GM23338 (cell line): ENCODE measurements at regions not wholly inside any gene's neighbourhood (a gene's known extent, or its start where the extent isn't known, plus 50 kb on each side); places are given as distances from the start of the nearest gene placed in this dataset.

Experiments used
- EZH2 ChIP-seq: fragments of 200-600 bp; sonication (generic); IDR thresholded peaks from one replicate; pipeline ENCODE4 v1.8.0; 2017; ENCODE audit warnings: antibody characterized with exemption, mild to moderate bottlenecking, low read depth; ENCODE audit not compliant: unreplicated experiment
- EZH2phosphoT487 ChIP-seq: fragments of 200-600 bp; sonication (generic); IDR thresholded peaks from one replicate; pipeline ENCODE4 v1.8.1; 2018; ENCODE audit warnings: antibody characterized with exemption; ENCODE audit not compliant: unreplicated experiment
- NANOG ChIP-seq: IDR thresholded peaks from 2 replicates; pipeline ENCODE4 v1.6.1; 2016; ENCODE audit warnings: antibody characterized with exemption, borderline replicate concordance
- POLR2AphosphoS5 ChIP-seq: IDR thresholded peaks from 2 replicates; pipeline ENCODE4 v1.6.1; 2016; ENCODE audit warnings: antibody characterized with exemption, low read depth
- TF ChIP-seq, protein P1 (sequence below), 2 experiments: fragments of 200-600 bp in 1 of 2; sonication (generic) in 1 of 2; conservative IDR thresholded peaks; 2 replicates each; pipeline versions ENCODE4 v1.5.1 to v1.6.1; 2016 to 2017; ENCODE audit warnings: antibody characterized with exemption in 2 of 2, low read depth in 2 of 2, mild to moderate bottlenecking in 2 of 2, moderate library complexity in 1 of 2
- TF ChIP-seq, protein P2 (sequence below): IDR thresholded peaks from one replicate; pipeline ENCODE4 v1.6.1; 2018; ENCODE audit warnings: antibody characterized with exemption; ENCODE audit not compliant: unreplicated experiment

- TF ChIP-seq, protein P1, sequence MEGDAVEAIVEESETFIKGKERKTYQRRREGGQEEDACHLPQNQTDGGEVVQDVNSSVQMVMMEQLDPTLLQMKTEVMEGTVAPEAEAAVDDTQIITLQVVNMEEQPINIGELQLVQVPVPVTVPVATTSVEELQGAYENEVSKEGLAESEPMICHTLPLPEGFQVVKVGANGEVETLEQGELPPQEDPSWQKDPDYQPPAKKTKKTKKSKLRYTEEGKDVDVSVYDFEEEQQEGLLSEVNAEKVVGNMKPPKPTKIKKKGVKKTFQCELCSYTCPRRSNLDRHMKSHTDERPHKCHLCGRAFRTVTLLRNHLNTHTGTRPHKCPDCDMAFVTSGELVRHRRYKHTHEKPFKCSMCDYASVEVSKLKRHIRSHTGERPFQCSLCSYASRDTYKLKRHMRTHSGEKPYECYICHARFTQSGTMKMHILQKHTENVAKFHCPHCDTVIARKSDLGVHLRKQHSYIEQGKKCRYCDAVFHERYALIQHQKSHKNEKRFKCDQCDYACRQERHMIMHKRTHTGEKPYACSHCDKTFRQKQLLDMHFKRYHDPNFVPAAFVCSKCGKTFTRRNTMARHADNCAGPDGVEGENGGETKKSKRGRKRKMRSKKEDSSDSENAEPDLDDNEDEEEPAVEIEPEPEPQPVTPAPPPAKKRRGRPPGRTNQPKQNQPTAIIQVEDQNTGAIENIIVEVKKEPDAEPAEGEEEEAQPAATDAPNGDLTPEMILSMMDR (conservative IDR thresholded peaks at IDR 0.05; ENCODE audit: low read depth in 2 of 2) = no peak
- TF ChIP-seq EZH2 (no peak), EZH2phosphoT487 (no peak), POLR2AphosphoS5 (no peak), NANOG (no peak)
- TF ChIP-seq, protein P2, sequence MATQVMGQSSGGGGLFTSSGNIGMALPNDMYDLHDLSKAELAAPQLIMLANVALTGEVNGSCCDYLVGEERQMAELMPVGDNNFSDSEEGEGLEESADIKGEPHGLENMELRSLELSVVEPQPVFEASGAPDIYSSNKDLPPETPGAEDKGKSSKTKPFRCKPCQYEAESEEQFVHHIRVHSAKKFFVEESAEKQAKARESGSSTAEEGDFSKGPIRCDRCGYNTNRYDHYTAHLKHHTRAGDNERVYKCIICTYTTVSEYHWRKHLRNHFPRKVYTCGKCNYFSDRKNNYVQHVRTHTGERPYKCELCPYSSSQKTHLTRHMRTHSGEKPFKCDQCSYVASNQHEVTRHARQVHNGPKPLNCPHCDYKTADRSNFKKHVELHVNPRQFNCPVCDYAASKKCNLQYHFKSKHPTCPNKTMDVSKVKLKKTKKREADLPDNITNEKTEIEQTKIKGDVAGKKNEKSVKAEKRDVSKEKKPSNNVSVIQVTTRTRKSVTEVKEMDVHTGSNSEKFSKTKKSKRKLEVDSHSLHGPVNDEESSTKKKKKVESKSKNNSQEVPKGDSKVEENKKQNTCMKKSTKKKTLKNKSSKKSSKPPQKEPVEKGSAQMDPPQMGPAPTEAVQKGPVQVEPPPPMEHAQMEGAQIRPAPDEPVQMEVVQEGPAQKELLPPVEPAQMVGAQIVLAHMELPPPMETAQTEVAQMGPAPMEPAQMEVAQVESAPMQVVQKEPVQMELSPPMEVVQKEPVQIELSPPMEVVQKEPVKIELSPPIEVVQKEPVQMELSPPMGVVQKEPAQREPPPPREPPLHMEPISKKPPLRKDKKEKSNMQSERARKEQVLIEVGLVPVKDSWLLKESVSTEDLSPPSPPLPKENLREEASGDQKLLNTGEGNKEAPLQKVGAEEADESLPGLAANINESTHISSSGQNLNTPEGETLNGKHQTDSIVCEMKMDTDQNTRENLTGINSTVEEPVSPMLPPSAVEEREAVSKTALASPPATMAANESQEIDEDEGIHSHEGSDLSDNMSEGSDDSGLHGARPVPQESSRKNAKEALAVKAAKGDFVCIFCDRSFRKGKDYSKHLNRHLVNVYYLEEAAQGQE = no peak
Measured at GRCh38 chr11:82012276-82012675, 721.4 kb downstream of the FAM181B start.
